ENCODE measurements at regions not wholly inside any gene's neighbourhood (a gene's known extent, or its start where the extent isn't known, plus 50 kb on each side); places are given as distances from the start of the nearest gene placed in this dataset.

DNA sequence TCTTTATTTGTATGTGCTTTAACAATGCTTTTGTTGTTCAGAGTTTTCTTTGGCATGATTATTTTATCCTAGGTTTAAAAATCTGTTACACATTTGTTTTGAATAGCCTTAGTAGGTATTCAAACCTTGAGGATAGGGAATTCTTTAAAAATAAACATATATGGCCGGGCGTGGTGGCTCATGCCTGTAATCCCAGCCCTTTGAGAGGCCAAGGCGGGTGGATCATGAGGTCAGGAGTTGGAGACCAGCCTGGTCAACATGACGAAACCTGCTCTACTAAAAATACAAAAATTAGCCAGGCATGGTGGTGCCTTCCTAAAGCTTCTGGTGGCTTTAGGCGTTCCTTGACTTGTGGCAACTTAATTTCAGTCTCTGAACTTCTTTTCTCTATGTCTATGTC lies 743.3 kb upstream of the EPHA6 start:
- TF ChIP-seq, protein P1, sequence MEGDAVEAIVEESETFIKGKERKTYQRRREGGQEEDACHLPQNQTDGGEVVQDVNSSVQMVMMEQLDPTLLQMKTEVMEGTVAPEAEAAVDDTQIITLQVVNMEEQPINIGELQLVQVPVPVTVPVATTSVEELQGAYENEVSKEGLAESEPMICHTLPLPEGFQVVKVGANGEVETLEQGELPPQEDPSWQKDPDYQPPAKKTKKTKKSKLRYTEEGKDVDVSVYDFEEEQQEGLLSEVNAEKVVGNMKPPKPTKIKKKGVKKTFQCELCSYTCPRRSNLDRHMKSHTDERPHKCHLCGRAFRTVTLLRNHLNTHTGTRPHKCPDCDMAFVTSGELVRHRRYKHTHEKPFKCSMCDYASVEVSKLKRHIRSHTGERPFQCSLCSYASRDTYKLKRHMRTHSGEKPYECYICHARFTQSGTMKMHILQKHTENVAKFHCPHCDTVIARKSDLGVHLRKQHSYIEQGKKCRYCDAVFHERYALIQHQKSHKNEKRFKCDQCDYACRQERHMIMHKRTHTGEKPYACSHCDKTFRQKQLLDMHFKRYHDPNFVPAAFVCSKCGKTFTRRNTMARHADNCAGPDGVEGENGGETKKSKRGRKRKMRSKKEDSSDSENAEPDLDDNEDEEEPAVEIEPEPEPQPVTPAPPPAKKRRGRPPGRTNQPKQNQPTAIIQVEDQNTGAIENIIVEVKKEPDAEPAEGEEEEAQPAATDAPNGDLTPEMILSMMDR (IDR thresholded peaks at IDR 0.05; ENCODE audit: insufficient read depth, low read length, poor library complexity, severe bottlenecking): no peak
- no peak for TF ChIP-seq EZH2phosphoT487 (conservative IDR thresholded peaks at IDR 0.05; ENCODE audit: low read length)
